HG03045 (cell line): ENCODE measurements at regions not wholly inside any gene's neighbourhood (a gene's known extent, or its start where the extent isn't known, plus 50 kb on each side); places are given as distances from the start of the nearest gene placed in this dataset.
"Not testable (repeated sequence)": the region's sequence is repeated elsewhere in the genome, so short reads cannot be mapped to it uniquely, and the experiment has no call there.

ENCODE experiments used
- ATAC-seq: cut with Tn5 transposase; IDR thresholded peaks from one replicate; pipeline ENCODE4 v1.9.1; 2021; ENCODE audit warnings: mild to moderate bottlenecking, moderate library complexity; ENCODE audit not compliant: unreplicated experiment

DNA sequence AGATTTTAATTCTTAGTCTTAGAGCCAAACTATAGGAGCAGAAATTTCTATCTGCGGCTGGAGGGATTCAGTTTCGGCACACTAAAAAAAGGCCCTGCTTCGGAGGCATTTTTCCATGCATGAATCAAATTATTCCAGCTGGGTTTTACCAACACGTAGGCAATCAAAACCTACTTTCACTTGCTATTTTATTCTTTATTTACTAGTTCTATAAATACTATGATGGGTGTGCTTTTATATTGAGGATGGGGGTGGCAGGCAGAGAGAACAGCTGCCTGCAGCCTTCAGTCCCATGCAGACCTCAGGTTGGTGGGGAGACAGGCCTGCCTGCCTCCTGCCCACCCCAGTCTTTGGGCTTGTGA, 609.8 kb downstream of the BCOR start:
- no peak for ATAC-seq

DNA sequence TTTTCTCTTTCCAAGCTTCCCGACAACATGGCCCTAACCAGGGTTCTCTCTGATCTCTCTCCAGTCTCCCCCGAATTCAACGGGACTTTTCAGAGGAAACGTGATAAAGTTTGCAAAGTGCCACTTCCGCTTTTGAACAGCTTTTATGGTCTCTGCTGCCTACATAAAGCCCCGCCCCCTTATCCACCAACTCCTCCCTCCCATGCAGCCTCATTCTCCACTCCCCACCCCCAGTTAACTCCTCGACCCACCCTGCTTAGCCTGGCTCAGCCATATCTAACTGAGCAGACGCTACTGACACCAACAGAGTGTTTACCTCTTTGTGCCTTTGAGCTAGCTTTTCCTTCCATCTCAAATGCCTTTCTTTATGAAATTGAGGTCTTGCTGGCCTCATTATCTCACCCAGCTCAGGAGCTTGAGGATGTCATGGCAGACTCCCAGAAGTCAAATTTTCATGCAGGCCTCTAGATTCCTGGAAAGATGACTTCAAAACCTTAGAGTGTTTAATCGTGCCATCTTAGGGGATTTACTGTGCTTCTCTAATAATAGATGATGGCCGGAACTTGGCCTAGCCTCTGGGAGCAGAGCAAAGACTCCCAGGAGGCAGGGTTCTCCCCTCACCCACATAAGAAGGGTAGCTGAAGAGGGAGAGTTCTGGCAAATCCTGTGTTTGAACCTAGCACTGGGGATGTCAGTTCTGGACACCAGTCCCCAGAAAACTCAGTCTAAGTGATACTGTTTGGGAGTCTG, 606.0 kb downstream of the BCOR start:
- peak; percentile 63 for ATAC-seq

DNA sequence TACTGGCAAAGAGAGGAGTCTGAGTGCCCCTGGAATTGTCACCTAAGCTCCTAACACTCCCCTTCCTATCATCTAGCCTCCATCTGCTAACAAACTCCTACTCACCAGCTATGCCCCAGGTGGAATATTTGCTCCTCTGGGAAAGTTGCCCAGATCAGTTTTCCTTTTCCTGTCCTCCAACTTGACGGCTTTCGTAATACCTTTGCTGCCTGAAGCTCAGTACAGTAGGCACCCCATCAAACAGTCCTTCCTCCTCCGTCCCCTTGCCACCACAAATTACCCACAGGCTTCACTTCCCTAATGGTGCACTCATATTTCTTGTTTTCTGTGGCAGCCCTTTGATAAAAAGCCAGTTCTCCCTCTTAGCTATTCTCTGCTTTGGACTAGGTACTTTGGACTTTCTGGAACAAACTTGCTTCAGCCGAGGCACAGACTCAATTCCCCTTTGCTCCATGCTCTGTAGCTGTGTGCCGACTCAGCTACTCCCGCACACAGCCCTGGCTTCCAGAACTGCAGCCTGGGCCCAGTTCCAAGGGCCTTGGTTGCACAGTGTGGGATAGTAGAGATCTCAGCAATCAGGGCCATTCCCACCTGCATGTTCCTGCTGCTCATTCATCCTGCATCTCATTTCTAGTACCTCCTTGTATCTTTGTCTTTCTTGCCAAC, 605.1 kb downstream of the BCOR start:
- ATAC-seq = peak; percentile 61

DNA sequence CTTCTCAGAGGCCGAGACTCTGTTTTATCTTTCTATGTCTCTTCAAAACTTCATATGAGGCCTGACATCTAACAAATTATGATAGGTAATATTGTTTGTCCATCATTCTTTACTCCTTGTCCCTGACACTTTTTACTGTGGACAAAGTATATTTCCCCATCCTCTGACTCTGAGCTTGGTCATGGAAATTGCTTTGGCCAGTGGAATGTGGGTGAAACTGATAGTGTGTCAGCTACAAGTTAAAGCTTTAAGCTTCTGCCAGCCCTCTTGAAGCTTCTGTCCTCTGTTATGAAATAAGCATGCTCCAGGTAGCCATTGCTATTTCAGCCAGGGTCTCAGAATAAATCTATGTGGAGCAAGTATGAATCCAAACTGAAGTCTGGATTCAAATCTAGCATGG, 604.6 kb downstream of the BCOR start:
- no peak for ATAC-seq

DNA sequence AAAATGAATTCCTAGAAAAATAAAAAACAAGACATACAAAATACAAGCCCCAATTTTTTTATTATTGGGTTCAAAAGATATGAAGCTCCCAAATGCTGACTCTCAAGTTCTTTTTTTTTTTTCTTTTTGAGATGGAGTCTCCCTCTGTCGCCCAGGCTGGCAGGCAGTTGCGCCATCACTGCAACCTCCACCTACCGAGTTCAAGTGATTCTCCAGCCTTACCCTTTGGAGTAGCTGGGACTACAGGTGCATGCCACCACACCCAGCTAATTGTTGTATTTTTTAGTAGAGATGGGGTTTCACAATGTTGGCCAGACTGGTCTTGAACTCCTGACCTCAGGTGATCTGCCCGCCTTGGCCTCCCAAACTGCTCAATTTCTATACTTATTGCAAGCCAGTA, 600.6 kb downstream of the BCOR start:
- ATAC-seq = not testable (repeated sequence)

DNA sequence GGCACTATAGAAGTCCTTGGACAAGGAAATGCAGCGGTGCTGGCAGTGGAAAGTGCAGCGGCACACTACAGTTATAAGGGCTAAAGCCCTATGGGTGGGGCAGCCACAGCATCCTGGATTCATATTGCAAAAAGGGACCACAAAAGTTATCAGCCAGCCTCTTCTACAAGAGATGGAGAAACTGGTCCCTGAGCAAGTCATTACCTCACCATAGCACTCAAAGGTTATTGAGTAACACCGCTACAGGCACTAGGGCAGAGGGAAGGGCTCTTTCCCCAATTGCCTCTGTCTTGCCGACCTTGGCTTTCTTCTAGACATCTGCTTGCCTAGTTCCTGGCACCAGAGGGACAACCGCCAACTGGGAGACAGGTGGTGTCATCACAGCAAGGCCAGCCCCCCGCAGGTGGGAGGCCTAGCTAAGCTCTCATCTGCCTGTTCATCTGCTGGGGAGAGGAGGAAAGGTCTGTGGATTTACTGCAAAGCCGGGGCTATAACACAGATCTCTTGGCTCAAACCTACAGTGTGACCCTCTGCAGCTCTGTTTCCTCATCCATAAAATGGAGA, 600.0 kb downstream of the BCOR start:
- no peak for ATAC-seq

DNA sequence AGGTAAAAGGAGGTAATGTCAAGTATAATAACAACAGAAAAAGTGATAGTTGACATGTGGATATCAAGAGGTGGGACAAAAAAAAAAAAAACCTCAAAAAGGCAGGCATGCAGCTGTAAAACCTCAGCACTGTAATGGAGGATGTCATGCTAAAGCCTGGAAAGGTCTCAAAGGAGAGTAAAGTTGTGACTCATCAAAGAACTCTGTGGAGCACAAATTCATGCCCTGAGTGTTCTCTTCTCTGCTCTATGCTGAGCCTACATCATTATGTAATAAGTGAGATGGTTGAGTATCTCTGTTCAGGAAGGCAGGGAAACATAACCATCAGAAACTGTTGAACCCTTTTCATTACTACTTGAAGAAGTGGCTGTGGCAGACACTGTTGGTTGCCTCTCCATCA, 597.8 kb downstream of the BCOR start:
- ATAC-seq = no peak

DNA sequence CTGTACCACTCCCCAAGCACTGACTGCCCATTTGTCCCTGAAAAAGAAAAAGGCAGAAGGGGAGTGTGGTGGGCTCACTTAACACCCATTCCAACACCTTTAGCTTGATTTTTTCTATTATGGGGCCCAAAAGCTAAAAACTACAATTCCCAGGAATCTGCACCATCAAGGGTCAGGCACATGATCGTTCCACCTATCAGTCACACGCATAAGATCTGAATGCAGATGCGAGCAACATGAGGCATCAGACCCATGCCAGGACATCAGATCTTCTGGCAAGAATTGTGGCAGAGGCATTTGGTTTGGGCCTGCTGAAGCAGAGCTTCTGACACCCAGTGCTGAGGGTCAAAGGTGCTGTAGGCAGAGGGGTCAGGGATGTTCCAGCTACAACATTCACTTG, 595.9 kb downstream of the BCOR start:
- no peak for ATAC-seq

DNA sequence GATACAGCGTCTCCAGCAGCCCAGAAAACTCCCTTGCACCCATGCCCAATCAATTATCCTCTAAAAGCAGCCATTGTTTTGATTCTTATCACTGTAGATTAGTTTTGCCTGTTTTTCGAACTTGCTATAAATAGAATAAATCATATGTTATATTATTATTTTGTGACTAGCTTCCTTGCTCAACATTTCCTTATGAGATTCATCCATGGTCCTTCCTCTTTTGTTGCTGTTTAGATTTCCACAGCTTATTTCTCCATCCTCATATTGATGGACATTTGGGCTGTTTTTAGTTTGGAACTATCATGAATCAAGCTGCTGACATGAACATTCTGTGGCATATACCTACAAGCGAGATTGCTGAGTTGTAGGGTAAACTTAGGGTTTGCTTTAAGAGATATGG, 595.3 kb downstream of the BCOR start:
- no peak for ATAC-seq

DNA sequence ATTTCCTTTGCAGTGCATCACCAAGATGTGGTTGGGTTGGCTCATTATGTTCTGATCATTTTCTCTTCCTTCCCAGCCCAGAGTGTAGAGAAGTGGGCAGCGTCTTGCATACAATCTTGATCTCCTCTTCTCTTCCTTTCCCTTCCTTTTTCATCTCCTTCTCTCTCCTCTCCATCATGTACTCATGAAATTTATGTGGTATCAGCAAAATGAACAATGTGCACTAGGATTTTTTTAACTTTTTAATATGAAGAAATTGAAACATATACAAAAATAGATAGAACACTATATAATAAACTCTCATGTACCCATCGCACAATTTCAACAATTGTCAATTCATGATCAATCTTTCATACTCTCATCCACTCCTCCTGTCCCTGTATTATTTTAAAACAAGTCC, 593.5 kb downstream of the BCOR start:
- no peak for ATAC-seq

DNA sequence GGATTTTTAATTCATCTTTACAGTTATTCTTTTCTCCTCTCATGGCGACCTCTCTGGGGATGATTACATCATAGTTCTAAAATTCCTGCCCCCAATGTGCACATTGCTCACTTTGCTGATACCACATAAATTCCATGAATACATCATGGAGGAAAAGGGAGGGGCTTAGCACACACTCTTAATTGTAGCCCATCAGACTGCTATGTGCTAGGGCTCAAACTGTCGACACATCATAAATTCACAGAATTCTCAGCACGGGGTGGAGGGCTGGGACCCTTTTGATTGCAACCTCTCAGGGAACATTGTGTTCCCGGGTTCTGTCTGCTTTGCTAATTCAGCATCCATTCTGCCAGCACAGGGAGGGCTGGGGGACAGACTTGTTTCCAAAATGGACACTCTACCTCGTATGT, 592.9 kb downstream of the BCOR start:
- no peak for ATAC-seq

DNA sequence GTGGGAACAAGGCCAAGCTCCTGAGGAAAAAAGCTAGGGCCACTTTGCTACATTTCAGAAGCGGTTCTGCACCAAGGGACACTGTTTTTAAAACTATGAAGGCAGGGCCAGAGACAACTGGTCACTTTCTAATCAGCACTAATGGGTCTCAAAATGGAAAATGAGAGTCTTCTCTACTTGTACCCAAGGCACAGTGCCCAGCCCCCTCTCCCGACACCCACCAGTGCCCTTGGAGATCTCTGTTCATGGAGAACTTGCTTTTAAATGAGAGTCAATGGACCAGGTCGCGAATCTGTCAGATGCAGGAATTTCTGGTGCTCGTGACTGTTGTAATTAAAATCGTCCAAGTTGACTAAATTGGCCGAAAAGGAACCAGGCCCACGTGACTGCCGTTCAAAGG, 591.6 kb downstream of the BCOR start:
- ATAC-seq = no peak

DNA sequence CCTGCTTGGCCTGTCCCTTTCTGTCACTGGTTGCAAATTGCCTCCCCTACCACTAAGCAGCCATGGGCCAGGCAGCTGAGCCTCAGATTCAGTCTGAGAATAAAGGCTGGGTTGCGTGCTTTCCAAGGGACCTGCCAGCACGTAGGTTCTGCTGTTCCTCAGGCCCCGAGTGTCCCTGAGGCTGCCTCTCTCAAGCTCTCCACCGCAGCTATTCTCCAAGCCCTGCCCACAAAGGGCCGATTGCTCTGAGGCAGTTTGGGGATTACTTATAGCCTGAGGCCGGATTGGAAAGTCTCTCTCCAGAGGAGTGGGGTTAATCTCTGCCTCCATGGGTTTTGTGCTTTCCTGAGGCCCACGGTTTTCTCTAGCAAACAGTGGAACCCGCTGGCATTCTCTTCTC, 590.7 kb downstream of the BCOR start:
- no peak for ATAC-seq

DNA sequence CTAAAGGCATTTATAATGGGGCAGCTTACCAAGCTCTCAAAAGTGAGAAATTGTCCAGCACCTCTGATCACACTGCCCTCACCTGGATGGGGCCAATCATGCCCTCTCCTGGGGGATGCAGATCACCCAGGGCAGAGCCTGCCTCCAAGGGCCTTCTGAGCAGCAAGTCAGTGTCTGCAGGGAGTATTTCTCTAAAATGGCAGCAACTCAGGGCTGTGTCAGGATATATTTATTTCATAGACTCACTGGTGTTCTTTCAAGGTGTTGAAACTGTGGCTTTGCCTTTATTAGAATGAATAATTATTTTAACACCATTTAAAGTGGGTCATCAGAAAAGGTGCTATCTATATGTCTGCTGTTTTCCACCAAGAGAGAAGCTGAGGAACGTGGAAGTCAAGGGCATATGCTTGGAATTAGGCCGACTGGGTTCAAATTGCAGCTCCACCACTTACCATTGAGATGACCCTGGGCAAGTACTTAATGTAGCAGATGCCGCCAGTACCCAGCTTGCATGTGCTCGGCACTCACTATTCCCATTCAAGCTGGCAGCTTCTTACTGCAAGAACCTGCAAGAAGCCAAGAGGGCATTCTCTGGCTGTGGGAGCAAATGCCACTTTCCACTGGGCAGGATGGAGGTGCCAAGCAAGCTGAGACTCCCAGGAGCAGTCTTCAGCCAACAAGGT, 590.0 kb downstream of the BCOR start:
- no peak for ATAC-seq

DNA sequence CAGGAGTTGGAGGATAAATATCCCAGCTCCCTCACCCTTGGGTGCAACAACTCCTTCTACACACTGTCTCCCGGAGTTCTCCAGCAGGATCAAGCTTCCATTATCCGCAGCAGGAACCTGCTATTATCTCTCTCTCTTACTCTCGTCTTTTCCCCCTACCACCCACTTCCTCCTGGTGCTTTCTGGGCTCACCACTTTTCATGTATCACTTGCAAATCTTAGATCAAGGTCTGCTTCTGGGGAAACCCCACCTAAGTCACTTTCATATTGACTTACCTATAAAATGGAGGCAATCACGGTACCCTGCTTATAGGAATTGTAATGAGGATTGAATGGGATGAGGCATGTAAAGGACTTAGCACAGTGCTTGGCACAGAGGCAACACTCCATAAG, 589.5 kb downstream of the BCOR start:
- ATAC-seq = no peak

DNA sequence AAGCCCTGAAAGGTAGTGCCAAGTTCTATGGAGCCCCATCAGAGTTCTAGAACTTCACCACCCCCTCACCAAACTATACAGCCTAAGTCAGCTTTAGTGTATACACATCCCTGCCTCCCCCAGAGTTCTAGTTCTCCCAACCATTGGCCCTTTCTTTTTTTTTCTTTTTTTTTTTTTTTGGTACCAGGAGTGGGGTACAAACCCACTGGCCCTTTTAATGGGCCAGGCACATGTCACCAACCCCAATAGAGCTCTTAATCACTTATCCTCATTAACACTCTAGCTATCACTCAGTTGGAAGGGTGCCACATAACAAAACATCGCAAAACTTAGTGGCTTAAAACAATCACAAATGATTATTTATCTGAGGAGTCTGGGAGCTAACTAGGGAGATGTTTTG, 588.6 kb downstream of the BCOR start:
- ATAC-seq = no peak

DNA sequence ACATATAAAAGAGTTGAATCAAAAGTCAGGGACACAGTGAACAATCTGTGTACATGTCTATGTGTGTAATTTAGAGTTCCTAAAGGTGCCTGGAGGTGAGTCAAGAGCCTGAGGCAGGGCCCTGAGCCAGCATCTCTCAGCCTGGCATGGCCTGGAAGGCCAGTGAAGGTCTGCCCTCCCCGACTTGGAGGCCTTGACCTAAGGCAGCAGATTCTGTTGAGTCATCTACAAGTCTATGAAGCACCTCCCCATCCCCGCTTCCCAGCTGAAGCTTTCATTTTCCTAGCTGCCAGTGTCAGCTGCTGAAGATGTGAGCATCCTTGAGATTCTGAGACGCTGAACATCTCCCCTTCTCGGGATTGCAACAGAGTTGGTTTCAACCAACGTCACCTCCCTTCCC, 583.9 kb downstream of the BCOR start:
- ATAC-seq = no peak

DNA sequence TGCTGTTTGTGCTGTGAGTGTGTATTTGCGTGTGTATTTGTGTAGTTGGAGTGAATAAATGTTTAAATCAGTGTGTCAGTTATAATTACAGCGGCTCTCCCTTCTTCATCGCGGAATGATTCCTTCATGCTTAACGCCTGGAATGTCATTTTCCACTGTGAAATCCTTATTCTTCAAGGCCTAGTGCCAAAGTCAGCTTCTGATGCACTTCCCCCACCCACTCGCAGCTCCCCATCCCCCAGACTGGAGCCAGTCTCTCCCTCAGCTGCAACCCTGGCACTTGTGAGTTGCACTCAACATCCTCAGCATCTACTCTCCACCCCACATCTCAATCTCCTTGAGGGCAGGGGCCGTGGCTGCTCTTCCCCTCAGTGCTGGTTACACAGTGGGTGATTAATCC, 583.0 kb downstream of the BCOR start:
- ATAC-seq = no peak

DNA sequence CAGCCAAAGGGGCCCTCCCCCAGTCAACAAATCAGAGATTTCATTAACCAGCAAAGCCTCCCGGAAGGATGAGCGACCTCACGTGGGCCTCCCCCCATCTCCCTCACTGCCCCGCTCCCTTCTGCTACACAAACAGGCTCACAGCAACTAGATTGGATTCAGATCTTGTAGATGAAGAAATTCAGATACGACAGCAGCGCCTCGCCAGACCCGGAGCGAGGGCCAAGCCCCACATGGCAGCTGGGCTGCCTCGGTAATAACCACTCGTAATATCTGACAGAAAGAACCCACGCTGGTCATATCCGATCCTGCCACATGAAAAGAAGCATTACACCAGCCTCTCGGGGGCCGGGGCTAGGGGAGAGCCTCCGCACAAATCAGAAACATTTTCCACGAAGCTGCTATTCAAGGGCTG, 581.3 kb downstream of the BCOR start:
- ATAC-seq = no peak

DNA sequence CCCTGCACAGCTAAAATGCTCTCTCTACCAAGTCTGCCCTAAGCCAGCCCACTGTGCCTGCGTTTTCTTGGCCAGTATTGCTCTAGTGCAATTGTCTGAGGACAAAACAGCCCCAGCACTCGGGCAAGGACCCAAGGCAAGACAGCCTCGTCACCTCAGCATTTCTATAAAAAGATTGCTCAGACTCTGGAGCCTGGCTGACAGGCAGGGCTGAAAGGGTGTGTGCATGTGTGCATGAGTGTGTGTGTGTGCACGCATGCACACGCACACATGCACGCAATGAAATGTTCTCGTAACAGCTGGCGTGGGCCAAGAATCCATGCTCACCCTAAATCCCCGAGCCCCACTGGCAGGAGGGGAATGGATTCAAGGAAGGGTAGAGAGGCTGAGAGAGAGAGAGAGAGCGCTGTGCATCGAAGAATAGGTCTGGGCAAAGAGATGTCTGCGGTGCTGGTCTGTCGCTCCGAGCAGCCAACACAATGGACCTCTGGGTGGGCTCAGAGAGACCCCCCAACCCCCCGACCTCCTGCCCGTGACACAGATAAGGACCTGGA, 579.2 kb downstream of the BCOR start:
- ATAC-seq = no peak

DNA sequence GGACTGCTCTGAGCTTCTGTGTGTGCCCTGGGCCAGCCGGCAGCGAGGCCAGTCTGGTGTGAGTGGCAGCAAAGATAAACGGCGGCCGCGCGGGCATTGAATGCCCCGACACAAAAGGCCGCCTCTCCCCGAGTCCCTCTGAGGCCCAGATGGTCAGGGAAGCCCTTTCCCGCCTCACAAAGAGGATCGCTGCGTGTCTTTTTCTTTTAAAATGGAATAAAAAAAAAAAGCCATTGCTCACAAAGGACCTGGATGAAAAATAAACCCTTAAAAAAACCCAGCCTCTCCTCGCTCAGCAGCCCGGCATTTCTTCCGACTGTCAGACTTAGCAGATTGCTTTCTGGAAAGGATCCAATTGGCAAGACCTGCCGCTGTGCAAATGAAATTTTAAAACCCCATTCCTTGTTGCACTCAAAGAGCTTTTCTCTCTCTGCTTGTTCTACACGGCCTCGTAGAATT, 578.7 kb downstream of the BCOR start:
- ATAC-seq = no peak
